Stimulated activated CD8-positive, alpha-beta memory T cell treated with anti-CD3 and anti-CD28 coated beads, Interleukin-7, amount 100 ng/mL, for 48 hours (primary cell): ENCODE measurements at regions not wholly inside any gene's neighbourhood (a gene's known extent, or its start where the extent isn't known, plus 50 kb on each side); places are given as distances from the start of the nearest gene placed in this dataset.

Source experiments
- DNase-seq, 2 donors: peaks; one replicate each; pipeline ENCODE4 v3.0.0-alpha.2; 2020; ENCODE audit warnings: low read depth in 1 of 2; ENCODE audit errors: extremely low read depth in 1 of 2

GRCh38 chr5:61887271-61887670 lies 418.7 kb upstream of the KIF2A start:
- DNase-seq = no peak

GRCh38 chr5:61894046-61894445 lies 412.0 kb upstream of the KIF2A start:
- no peak for DNase-seq

GRCh38 chr5:61896811-61897210 lies 409.2 kb upstream of the KIF2A start:
- DNase-seq = no peak

- no peak for DNase-seq
Observed at GRCh38 chr5:61897251-61897650, 408.8 kb upstream of the KIF2A start.

GRCh38 chr5:61901997-61902396 lies 404.0 kb upstream of the KIF2A start:
- DNase-seq = no peak

- DNase-seq = no peak
Observed at GRCh38 chr5:61904730-61905129, 401.3 kb upstream of the KIF2A start.

- DNase-seq = no peak
Observed at GRCh38 chr5:61905613-61906012, 400.4 kb upstream of the KIF2A start.

- no peak for DNase-seq
Observed at GRCh38 chr5:61906820-61907219, 399.2 kb upstream of the KIF2A start.

- no peak for DNase-seq
Observed at GRCh38 chr5:61907995-61908394, 398.0 kb upstream of the KIF2A start.

GRCh38 chr5:61910771-61911170 lies 395.2 kb upstream of the KIF2A start:
- no peak for DNase-seq

- DNase-seq = no peak
Observed at GRCh38 chr5:61912559-61912958, 393.4 kb upstream of the KIF2A start.

- no peak for DNase-seq
Observed at GRCh38 chr5:61915646-61916045, 390.4 kb upstream of the KIF2A start.

- no peak for DNase-seq
Observed at GRCh38 chr5:61916621-61917620, 389.1 kb upstream of the KIF2A start.

GRCh38 chr5:61918611-61919010 lies 387.4 kb upstream of the KIF2A start:
- DNase-seq = no peak

GRCh38 chr5:61919920-61920319 lies 386.1 kb upstream of the KIF2A start:
- DNase-seq = no peak

- no peak for DNase-seq
Observed at GRCh38 chr5:61924251-61924650, 381.8 kb upstream of the KIF2A start.

GRCh38 chr5:61926911-61927310 lies 379.1 kb upstream of the KIF2A start:
- no peak for DNase-seq

GRCh38 chr5:61931236-61931635 lies 374.8 kb upstream of the KIF2A start:
- DNase-seq = no peak

- DNase-seq = no peak
Observed at GRCh38 chr5:61933787-61934626, 372.0 kb upstream of the KIF2A start.

- no peak for DNase-seq
Observed at GRCh38 chr5:61941637-61942036, 364.4 kb upstream of the KIF2A start.

- no peak for DNase-seq
Observed at GRCh38 chr5:61942462-61943049, 363.4 kb upstream of the KIF2A start.
